Hepatocyte (in vitro differentiated cells): ENCODE measurements at regions not wholly inside any gene's neighbourhood (a gene's known extent, or its start where the extent isn't known, plus 50 kb on each side); places are given as distances from the start of the nearest gene placed in this dataset.

Experiments used
- EZH2 ChIP-seq: fragments of 200-600 bp; sonication (generic); IDR thresholded peaks from 2 replicates; pipeline ENCODE4 v1.6.1; 2016; ENCODE audit warnings: antibody characterized with exemption, mild to moderate bottlenecking, borderline replicate concordance
- TF ChIP-seq, protein P1 (sequence below): fragments of 200-600 bp; sonication (generic); IDR thresholded peaks from 2 replicates; pipeline ENCODE4 v1.5.1; 2016; ENCODE audit warnings: antibody characterized with exemption, mild to moderate bottlenecking; ENCODE audit not compliant: poor library complexity

DNA sequence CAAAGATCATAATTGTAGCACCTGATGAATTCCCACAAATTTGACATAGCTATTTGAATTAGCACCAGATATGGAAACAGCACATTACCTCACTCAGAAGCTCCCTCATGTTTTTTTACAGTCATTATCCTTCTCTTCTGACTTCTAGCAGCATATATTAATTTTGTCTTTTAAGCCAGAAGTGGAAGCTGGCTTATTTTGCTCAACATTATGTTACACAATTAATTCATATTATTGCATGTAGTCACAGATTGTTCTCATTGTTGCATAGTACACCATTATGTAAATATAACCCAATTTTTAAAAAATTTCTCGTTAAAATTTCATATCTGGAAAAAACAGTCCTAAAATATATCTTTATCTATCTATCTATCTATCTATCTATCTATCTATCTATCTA, 762.3 kb downstream of the TUSC7 start:
- TF ChIP-seq, protein P1, sequence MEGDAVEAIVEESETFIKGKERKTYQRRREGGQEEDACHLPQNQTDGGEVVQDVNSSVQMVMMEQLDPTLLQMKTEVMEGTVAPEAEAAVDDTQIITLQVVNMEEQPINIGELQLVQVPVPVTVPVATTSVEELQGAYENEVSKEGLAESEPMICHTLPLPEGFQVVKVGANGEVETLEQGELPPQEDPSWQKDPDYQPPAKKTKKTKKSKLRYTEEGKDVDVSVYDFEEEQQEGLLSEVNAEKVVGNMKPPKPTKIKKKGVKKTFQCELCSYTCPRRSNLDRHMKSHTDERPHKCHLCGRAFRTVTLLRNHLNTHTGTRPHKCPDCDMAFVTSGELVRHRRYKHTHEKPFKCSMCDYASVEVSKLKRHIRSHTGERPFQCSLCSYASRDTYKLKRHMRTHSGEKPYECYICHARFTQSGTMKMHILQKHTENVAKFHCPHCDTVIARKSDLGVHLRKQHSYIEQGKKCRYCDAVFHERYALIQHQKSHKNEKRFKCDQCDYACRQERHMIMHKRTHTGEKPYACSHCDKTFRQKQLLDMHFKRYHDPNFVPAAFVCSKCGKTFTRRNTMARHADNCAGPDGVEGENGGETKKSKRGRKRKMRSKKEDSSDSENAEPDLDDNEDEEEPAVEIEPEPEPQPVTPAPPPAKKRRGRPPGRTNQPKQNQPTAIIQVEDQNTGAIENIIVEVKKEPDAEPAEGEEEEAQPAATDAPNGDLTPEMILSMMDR: no peak
- TF ChIP-seq EZH2: no peak
